ENCODE measurements at regions not wholly inside any gene's neighbourhood (a gene's known extent, or its start where the extent isn't known, plus 50 kb on each side); places are given as distances from the start of the nearest gene placed in this dataset.

GRCh38 chr6:40948570-40948969, 90.5 kb downstream of the UNC5CL start:
- Histone ChIP-seq H3K9ac (ENCODE audit: low read length) (no peak overlapping the region), H3K27ac (ENCODE audit: low read depth, low read length, poor library complexity, severe bottlenecking) (no peak overlapping the region), H3K27me3 (ENCODE audit: insufficient read depth, low read length) (no peaks in the 10 kb centered on the region; the same call in 1 of the 2 replicates), H3K79me2 (ENCODE audit: insufficient read depth, low read length) (no peaks in the 10 kb centered on the region), H3K36me3 (ENCODE audit: insufficient read depth, low read length) (no peaks in the 10 kb centered on the region), H3K9me3 (ENCODE audit: low read length) (no peaks in the 10 kb centered on the region), H3F3A (ENCODE audit: insufficient read depth, low read length) (no peaks in the 10 kb centered on the region), H2AFZ (ENCODE audit: low read length) (no peak overlapping the region), H4K20me1 (ENCODE audit: insufficient read depth, low read length) (no peaks in the 10 kb centered on the region), H3K9me2 (ENCODE audit: low read depth, low read length) (no peaks in the 10 kb centered on the region), H3K4me1 (ENCODE audit: insufficient read depth, low read length, severe bottlenecking) (no peaks in the 10 kb centered on the region), H3K4me3 (ENCODE audit: low read depth, low read length, poor library complexity, severe bottlenecking) (no peak overlapping the region), H3K4me2 (ENCODE audit: low read length) (no peak overlapping the region)
- TF ChIP-seq EZH2 (IDR thresholded peaks at IDR 0.05; ENCODE audit: borderline replicate concordance, low read length) (no peak), CTCF (IDR thresholded peaks at IDR 0.05; ENCODE audit: low read length) (no peak)

GRCh38 chr6:40947876-40948526, 91.0 kb downstream of the UNC5CL start:
- Histone ChIP-seq H3K9ac (ENCODE audit: low read length) (no peak overlapping the region), H4K20me1 (ENCODE audit: insufficient read depth, low read length) (no peaks in the 10 kb centered on the region), H3K36me3 (ENCODE audit: insufficient read depth, low read length) (no peaks in the 10 kb centered on the region), H3K4me2 (ENCODE audit: low read length) (no peak overlapping the region), H3K27ac (ENCODE audit: low read depth, low read length, poor library complexity, severe bottlenecking) (no peak overlapping the region), H3K4me1 (ENCODE audit: insufficient read depth, low read length, severe bottlenecking) (no peaks in the 10 kb centered on the region), H3K9me3 (ENCODE audit: low read length) (no peaks in the 10 kb centered on the region), H3K9me2 (ENCODE audit: low read depth, low read length) (no peaks in the 10 kb centered on the region), H3K4me3 (ENCODE audit: low read depth, low read length, poor library complexity, severe bottlenecking) (no peak overlapping the region), H3F3A (ENCODE audit: insufficient read depth, low read length) (no peaks in the 10 kb centered on the region), H2AFZ (ENCODE audit: low read length) (no peak overlapping the region), H3K27me3 (ENCODE audit: insufficient read depth, low read length) (no peaks in the 10 kb centered on the region; the same call in 1 of the 2 replicates), H3K79me2 (ENCODE audit: insufficient read depth, low read length) (no peaks in the 10 kb centered on the region)
- TF ChIP-seq CTCF (IDR thresholded peaks at IDR 0.05; ENCODE audit: low read length) = no peak
- no peak for TF ChIP-seq EZH2 (IDR thresholded peaks at IDR 0.05; ENCODE audit: borderline replicate concordance, low read length)

GRCh38 chr6:40946738-40947301, 92.2 kb downstream of the UNC5CL start:
- no peak overlapping the region for H3K4me3 ChIP-seq (ENCODE audit: low read depth, low read length, poor library complexity, severe bottlenecking)
- no peaks in the 10 kb centered on the region for H3K36me3 ChIP-seq (ENCODE audit: insufficient read depth, low read length)
- H3K27me3 ChIP-seq (ENCODE audit: insufficient read depth, low read length) = no peaks in the 10 kb centered on the region; the same call in 1 of the 2 replicates
- H3K4me1 ChIP-seq (ENCODE audit: insufficient read depth, low read length, severe bottlenecking) = no peaks in the 10 kb centered on the region
- H3K9me3 ChIP-seq (ENCODE audit: low read length) = no peaks in the 10 kb centered on the region
- no peak overlapping the region for H3K27ac ChIP-seq (ENCODE audit: low read depth, low read length, poor library complexity, severe bottlenecking)
- H3K4me2 ChIP-seq (ENCODE audit: low read length) = no peak overlapping the region
- no peak overlapping the region for H2AFZ ChIP-seq (ENCODE audit: low read length)
- TF ChIP-seq CTCF (IDR thresholded peaks at IDR 0.05; ENCODE audit: low read length) (no peak), EZH2 (IDR thresholded peaks at IDR 0.05; ENCODE audit: borderline replicate concordance, low read length) (no peak)
- no peaks in the 10 kb centered on the region for H3K9me2 ChIP-seq (ENCODE audit: low read depth, low read length)
- no peaks in the 10 kb centered on the region for H4K20me1 ChIP-seq (ENCODE audit: insufficient read depth, low read length)
- no peaks in the 10 kb centered on the region for H3K79me2 ChIP-seq (ENCODE audit: insufficient read depth, low read length)
- no peak overlapping the region for H3K9ac ChIP-seq (ENCODE audit: low read length)
- no peaks in the 10 kb centered on the region for H3F3A ChIP-seq (ENCODE audit: insufficient read depth, low read length)
